Common myeloid progenitor, CD34-positive (primary cell): ENCODE measurements at regions not wholly inside any gene's neighbourhood (a gene's known extent, or its start where the extent isn't known, plus 50 kb on each side); places are given as distances from the start of the nearest gene placed in this dataset.
A peak's percentile ranks its signal among the peaks of the same experiment; 100 is the strongest.

Source experiments
- CTCF ChIA-PET: fragments of 350-600 bp; sonication (Branson Sonifier 250); formaldehyde crosslinking; loops from one replicate; lab custom pipeline; 2021; ENCODE audit warnings: antibody characterized with exemption; lab: Charles Lee
- POLR2A ChIA-PET: fragments of 350-600 bp; sonication (Branson Sonifier 250); formaldehyde crosslinking; loops from one replicate; lab custom pipeline; 2021; ENCODE audit warnings: antibody characterized with exemption; lab: Charles Lee
- DNase-seq, 3 donors: peaks; one replicate each; pipeline versions ENCODE4 v3.0.0 to v3.0.0-alpha.2; 2013
- H3K27ac ChIP-seq, 2 experiments: 1 replicate in 1 of 2; 2 replicates in 1 of 2; pipeline ENCODE4 v1.7.0; 2013; ENCODE audit warnings: inconsistent platforms in 2 of 2, low read length in 2 of 2, mild to moderate bottlenecking in 2 of 2, low read depth in 1 of 2, moderate library complexity in 1 of 2; ENCODE audit not compliant: severe bottlenecking in 2 of 2, insufficient read depth in 1 of 2, poor library complexity in 1 of 2
- H3K27me3 ChIP-seq, 5 experiments: replicated peaks in 2 of 5; 1 replicate in 3 of 5; 2 replicates in 2 of 5; pipeline versions ENCODE4 v1.6.1 to v1.7.0; 2013; ENCODE audit warnings: low read length in 4 of 5, mild to moderate bottlenecking in 2 of 5, moderate library complexity in 2 of 5, inconsistent platforms in 1 of 5; ENCODE audit not compliant: insufficient read depth in 5 of 5, control insufficient read depth in 4 of 5
- H3K36me3 ChIP-seq, 4 experiments: 1 replicate in 2 of 4; 2 replicates in 2 of 4; pipeline versions ENCODE4 v1.6.1 to v1.7.0; 2013; ENCODE audit warnings: low read length in 3 of 4, control low read depth in 1 of 4, mild to moderate bottlenecking in 1 of 4; ENCODE audit not compliant: control insufficient read depth in 4 of 4, insufficient read depth in 4 of 4
- H3K4me1 ChIP-seq, 4 experiments: 1 replicate in 3 of 4; 2 replicates in 1 of 4; pipeline versions ENCODE4 v1.6.1 to v1.7.1; 2013; ENCODE audit warnings: low read length in 3 of 4, mild to moderate bottlenecking in 3 of 4, control low read depth in 1 of 4, inconsistent platforms in 1 of 4, moderate library complexity in 1 of 4; ENCODE audit not compliant: control insufficient read depth in 4 of 4, insufficient read depth in 4 of 4; ENCODE audit errors: control extremely low read depth in 1 of 4
- H3K4me3 ChIP-seq, 7 experiments: 1 replicate in 4 of 7; 2 replicates in 3 of 7; pipeline versions ENCODE4 v1.5.1 to v1.7.0; 2013; ENCODE audit warnings: mild to moderate bottlenecking in 7 of 7, low read length in 6 of 7, moderate library complexity in 6 of 7, inconsistent platforms in 2 of 7, low read depth in 2 of 7, control low read depth in 1 of 7; ENCODE audit not compliant: insufficient read depth in 4 of 7, control insufficient read depth in 1 of 7; ENCODE audit errors: extremely low read depth in 1 of 7
- H3K9me3 ChIP-seq, 5 experiments: 1 replicate in 4 of 5; 2 replicates in 1 of 5; pipeline versions ENCODE4 v1.6.1 to v1.7.1; 2013; ENCODE audit warnings: low read length in 4 of 5, mild to moderate bottlenecking in 2 of 5, inconsistent platforms in 1 of 5, low read depth in 1 of 5, moderate library complexity in 1 of 5; ENCODE audit not compliant: control insufficient read depth in 4 of 5, insufficient read depth in 2 of 5; ENCODE audit errors: control extremely low read depth in 1 of 5
- WGBS: methylation state at CpG from one replicate; pipeline ENCODE4 v1.1.5; 2013; ENCODE audit not compliant: insufficient coverage; 5-methylcytosine and 5-hydroxymethylcytosine counted together

DNA sequence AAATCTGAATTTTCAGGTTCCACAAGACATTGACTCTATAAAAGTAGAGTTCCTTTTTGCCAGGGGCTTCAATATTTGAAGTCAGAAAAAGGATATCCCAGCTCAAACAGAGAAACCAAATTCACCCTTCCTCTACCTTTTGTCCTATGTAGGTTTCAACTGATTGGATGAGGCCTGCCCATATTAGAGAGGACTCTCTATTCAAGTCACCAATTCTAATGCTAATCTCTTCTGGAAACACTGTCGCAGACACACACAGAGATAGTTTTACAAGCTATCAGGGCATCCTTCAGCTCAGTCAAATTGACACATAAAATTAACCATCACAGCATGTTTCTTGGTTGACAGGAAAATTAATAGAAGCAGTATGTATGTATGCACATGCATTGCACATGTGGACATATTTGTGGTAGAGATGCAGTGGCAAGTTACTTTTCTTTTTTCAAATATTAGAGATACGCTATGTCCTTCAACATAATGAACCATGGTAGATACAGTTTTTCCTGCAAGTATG lies 207.1 kb downstream of the RAD51AP2 start:
- DNase-seq, result no peak
- 100% methylated on average over 1 of the region's 2 CpGs for WGBS
- POLR2A ChIA-PET, result no interaction called here
- no peak overlapping the region for H3K27ac ChIP-seq
- H3K36me3 ChIP-seq, result no peaks in the 10 kb centered on the region
- no peaks in the 10 kb centered on the region for H3K27me3 ChIP-seq
- H3K4me3 ChIP-seq, result no peak overlapping the region
- CTCF ChIA-PET, result interaction anchor here (0.7 to 4.7 kb wide), 5 partner anchors 9 to 539 kb away, joined by 3 to 56 read pairs (median 9); no protein-coding TSS in a partner anchor
- H3K4me1 ChIP-seq, result peaks cover 0 to 3% (median 0%) of the 10 kb centered on the region in 4 experiments
- no peaks in the 10 kb centered on the region for H3K9me3 ChIP-seq

DNA sequence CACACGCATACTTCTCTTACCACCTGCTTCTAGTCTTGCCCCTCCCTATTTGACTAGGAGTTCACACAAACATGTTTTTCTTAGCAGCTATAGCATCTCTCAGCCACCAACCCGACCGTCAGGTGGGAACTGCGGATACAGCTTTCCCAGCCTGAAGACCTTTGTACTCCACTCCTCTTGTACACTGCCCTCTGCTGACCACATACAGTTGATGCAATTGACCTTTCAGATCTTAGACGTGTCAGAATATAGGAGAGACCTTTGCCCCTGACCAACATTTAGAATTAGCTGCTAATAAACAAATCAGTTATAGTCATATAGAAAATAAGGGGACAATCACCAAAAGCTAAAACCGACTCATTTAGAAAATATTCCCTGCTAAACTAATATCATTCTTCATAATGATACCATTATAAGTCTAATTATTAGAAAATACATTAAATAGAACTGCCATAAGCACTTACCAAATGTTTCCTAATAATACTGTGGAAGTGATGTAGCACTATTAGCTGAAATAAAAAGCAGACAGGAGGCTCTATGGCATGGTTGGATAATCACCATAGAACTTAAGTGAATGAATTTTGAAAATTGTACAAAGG lies 208.4 kb downstream of the RAD51AP2 start:
- no peaks in the 10 kb centered on the region for H3K27me3 ChIP-seq
- H3K9me3 ChIP-seq, result no peaks in the 10 kb centered on the region
- POLR2A ChIA-PET, result no interaction called here
- H3K36me3 ChIP-seq, result no peaks in the 10 kb centered on the region
- H3K4me3 ChIP-seq, result no peak overlapping the region
- H3K4me1 ChIP-seq, result peaks cover 0 to 3% (median 0%) of the 10 kb centered on the region in 4 experiments
- 54% methylated on average over 2 of the region's 6 CpGs for WGBS
- CTCF ChIA-PET, result interaction anchor here (0.6 to 4.7 kb wide), 15 partner anchors 9 to 688 kb away, joined by 3 to 56 read pairs (median 4); no protein-coding TSS in a partner anchor
- H3K27ac ChIP-seq, result no peak overlapping the region
- peak; percentile 61 to 77 (median 77) for DNase-seq

DNA sequence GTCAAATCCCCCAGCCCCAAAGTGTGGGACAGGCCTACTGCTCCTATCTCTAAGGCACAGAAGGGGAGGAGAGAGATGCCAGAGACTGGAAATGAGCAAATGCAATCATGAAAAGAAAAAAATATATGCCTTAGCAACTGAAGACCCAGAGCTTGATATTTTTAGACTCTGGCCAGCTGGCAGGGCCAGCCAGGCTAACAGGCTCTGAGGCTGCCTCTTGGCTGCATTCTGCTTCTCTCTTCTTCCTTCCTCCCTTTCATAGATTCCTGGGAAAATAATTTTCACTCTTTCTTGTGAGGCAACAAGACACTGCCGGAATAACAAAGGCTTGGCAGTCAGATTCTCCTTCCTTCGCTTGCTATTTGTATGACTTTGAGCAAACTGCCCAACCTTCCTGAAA lies 209.1 kb downstream of the RAD51AP2 start:
- Histone ChIP-seq H3K36me3 (no peaks in the 10 kb centered on the region), H3K9me3 (no peaks in the 10 kb centered on the region), H3K4me3 (no peak overlapping the region), H3K27ac (no peak overlapping the region), H3K4me1 (peaks cover 0 to 3% (median 0%) of the 10 kb centered on the region in 4 experiments), H3K27me3 (no peaks in the 10 kb centered on the region)
- no peak for DNase-seq
- CTCF ChIA-PET, result interaction anchor here (0.9 to 4.7 kb wide), 11 partner anchors 10 to 687 kb away, joined by 3 to 56 read pairs (median 5); no protein-coding TSS in a partner anchor
- POLR2A ChIA-PET, result no interaction called here
- WGBS, result 100% methylated on average over 1 of the region's 2 CpGs

DNA sequence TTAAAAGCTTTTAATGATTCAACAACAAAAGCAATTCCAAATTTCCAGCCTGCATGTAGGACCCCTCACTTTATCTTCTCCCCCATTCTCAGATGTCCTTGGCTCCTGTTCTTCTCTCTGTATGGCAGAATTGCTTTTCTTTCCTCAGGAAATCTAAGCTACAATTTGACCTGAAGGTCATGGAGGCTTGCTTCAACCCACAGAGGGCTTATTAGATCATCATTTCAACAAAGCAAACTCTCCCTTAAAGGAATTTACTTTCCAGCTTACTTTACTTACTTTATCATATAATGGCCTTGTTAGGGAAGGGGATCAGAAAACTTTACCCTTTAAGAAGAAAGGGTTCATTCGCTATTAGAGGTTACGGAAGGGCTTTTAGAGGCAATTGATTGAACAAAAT lies 211.5 kb downstream of the RAD51AP2 start:
- ChIA-PET CTCF (interaction anchor here (0.6 to 1.5 kb wide), 4 partner anchors 9 to 958 kb away, joined by 3 to 7 read pairs (median 4); no protein-coding TSS in a partner anchor), POLR2A (no interaction called here)
- no peaks in the 10 kb centered on the region for H3K27me3 ChIP-seq
- WGBS, result no CpG with 5 or more reads among the region's 2 CpGs
- peaks cover 0 to 3% (median 0%) of the 10 kb centered on the region in 4 experiments for H3K4me1 ChIP-seq
- H3K36me3 ChIP-seq, result no peaks in the 10 kb centered on the region
- H3K9me3 ChIP-seq, result no peaks in the 10 kb centered on the region
- no peak overlapping the region for H3K27ac ChIP-seq
- DNase-seq, result no peak
- H3K4me3 ChIP-seq, result no peak overlapping the region

GRCh38 chr2:17306219-17306618 lies 212.0 kb downstream of the RAD51AP2 start:
- Histone ChIP-seq H3K27ac (no peak overlapping the region), H3K4me1 (peaks cover 0 to 3% (median 0%) of the 10 kb centered on the region in 4 experiments), H3K4me3 (no peak overlapping the region), H3K36me3 (no peaks in the 10 kb centered on the region), H3K9me3 (no peaks in the 10 kb centered on the region), H3K27me3 (no peaks in the 10 kb centered on the region)
- WGBS, result 100% methylated on average over 1 of the region's 1 CpG
- ChIA-PET CTCF (interaction anchor here (1.4 to 1.5 kb wide), 3 partner anchors 8 to 534 kb away, joined by 4 to 7 read pairs (median 5); no protein-coding TSS in a partner anchor), POLR2A (no interaction called here)
- no peak for DNase-seq

DNA sequence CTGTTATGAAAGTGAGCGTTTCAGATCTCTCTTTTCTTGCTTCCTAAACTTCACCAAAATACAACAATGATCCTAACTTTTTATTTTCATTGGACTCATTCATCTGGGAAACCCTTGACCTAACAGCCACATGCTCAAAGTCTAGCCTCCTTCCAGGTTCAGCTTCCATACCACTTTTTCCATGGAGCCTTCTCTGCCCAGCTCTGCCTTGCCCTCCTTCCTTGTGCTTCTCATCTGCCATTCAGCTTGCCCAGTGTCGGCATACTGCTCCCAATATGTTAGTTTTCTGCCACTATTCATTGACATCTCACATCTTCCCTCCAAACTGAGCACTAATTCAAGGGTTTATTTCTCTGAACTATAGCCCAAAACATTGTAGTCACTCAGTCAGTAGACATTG lies 214.7 kb downstream of the RAD51AP2 start:
- ChIA-PET POLR2A (no interaction called here), CTCF (no interaction called here)
- Histone ChIP-seq H3K4me3 (no peak overlapping the region), H3K9me3 (no peaks in the 10 kb centered on the region), H3K4me1 (no peaks in the 10 kb centered on the region), H3K27ac (no peak overlapping the region), H3K36me3 (no peaks in the 10 kb centered on the region), H3K27me3 (no peaks in the 10 kb centered on the region)
- WGBS, result 100% methylated on average over 1 of the region's 2 CpGs
- DNase-seq, result no peak

DNA sequence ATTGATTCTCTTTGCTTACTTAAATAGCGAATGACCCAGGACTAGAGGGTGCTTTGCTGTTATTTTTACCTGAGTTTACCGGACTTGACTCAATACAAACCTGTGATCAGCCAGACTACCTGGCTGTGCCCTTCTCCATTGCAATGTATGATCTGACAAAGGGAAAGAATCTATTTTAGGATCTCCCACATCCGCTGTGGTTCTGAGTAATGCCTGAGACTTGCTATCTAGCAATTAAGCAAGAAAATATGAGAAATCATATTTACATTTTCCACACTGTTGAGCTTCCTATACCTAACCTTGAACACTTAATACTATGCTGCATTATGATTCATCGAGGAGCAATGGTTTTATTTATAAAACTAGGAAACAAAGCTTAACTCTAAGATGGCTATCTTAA lies 215.2 kb downstream of the RAD51AP2 start:
- ChIA-PET POLR2A (no interaction called here), CTCF (interaction anchor here (0.6 kb wide), 1 partner anchor 404 kb away, joined by 3 read pairs; no protein-coding TSS in a partner anchor)
- Histone ChIP-seq H3K27me3 (no peaks in the 10 kb centered on the region), H3K9me3 (no peaks in the 10 kb centered on the region), H3K36me3 (no peaks in the 10 kb centered on the region), H3K4me3 (no peak overlapping the region), H3K4me1 (no peaks in the 10 kb centered on the region), H3K27ac (no peak overlapping the region)
- 91% methylated on average over 2 of the region's 4 CpGs for WGBS
- DNase-seq, result no peak
